ENCODE measurements at regions not wholly inside any gene's neighbourhood (a gene's known extent, or its start where the extent isn't known, plus 50 kb on each side); places are given as distances from the start of the nearest gene placed in this dataset.

GRCh38 chr11:92678008-92678611, 291.3 kb upstream of the MTNR1B start:
- no peaks in the 10 kb centered on the region for H3K9me3 ChIP-seq (ENCODE audit: control insufficient read depth, low read length, poor library complexity, severe bottlenecking)
- Mint-ChIP-seq H3K27ac (no peak overlapping the region), H3K4me3 (no peak overlapping the region), H3K36me3 (ENCODE audit: low read depth) (no peaks in the 10 kb centered on the region), H3K27me3 (no peaks in the 10 kb centered on the region), H3K4me1 (no peaks in the 10 kb centered on the region)
- no peak for ATAC-seq
- no peak for DNase-seq

- DNase-seq, result no peak
- no peaks in the 10 kb centered on the region for H3K9me3 ChIP-seq (ENCODE audit: control insufficient read depth, low read length, poor library complexity, severe bottlenecking)
- Mint-ChIP-seq H3K27ac (no peak overlapping the region), H3K36me3 (ENCODE audit: low read depth) (no peaks in the 10 kb centered on the region), H3K27me3 (no peaks in the 10 kb centered on the region), H3K4me3 (no peak overlapping the region), H3K4me1 (no peaks in the 10 kb centered on the region)
- no peak for ATAC-seq
These were observed 287.9 kb upstream of the MTNR1B start for GRCh38 chr11:92681586-92681985.

- Mint-ChIP-seq H3K4me1 (no peaks in the 10 kb centered on the region), H3K27ac (no peak overlapping the region), H3K27me3 (no peaks in the 10 kb centered on the region), H3K36me3 (ENCODE audit: low read depth) (no peaks in the 10 kb centered on the region), H3K4me3 (no peak overlapping the region)
- ATAC-seq, result no peak
- DNase-seq, result no peak
- no peaks in the 10 kb centered on the region for H3K9me3 ChIP-seq (ENCODE audit: control insufficient read depth, low read length, poor library complexity, severe bottlenecking)
These were observed 287.3 kb upstream of the MTNR1B start for GRCh38 chr11:92682136-92682535.

- no peaks in the 10 kb centered on the region for H3K36me3 Mint-ChIP-seq (ENCODE audit: low read depth)
- no peaks in the 10 kb centered on the region for H3K9me3 ChIP-seq (ENCODE audit: control insufficient read depth, low read length, poor library complexity, severe bottlenecking)
- no peak for ATAC-seq
- H3K4me3 Mint-ChIP-seq, result no peak overlapping the region
- H3K4me1 Mint-ChIP-seq, result no peaks in the 10 kb centered on the region
- no peak for DNase-seq
- no peaks in the 10 kb centered on the region for H3K27me3 Mint-ChIP-seq
- no peak overlapping the region for H3K27ac Mint-ChIP-seq
These were observed 286.5 kb upstream of the MTNR1B start for GRCh38 chr11:92682952-92683351.

- no peaks in the 10 kb centered on the region for H3K9me3 ChIP-seq (ENCODE audit: control insufficient read depth, low read length, poor library complexity, severe bottlenecking)
- H3K4me1 Mint-ChIP-seq, result no peaks in the 10 kb centered on the region
- H3K27me3 Mint-ChIP-seq, result no peaks in the 10 kb centered on the region
- ATAC-seq (no peak), DNase-seq (no peak)
- no peak overlapping the region for H3K4me3 Mint-ChIP-seq
- no peaks in the 10 kb centered on the region for H3K36me3 Mint-ChIP-seq (ENCODE audit: low read depth)
- H3K27ac Mint-ChIP-seq, result no peak overlapping the region
These were observed 284.4 kb upstream of the MTNR1B start for GRCh38 chr11:92685049-92685448.

GRCh38 chr11:92687724-92688123, 281.7 kb upstream of the MTNR1B start:
- no peaks in the 10 kb centered on the region for H3K27me3 Mint-ChIP-seq
- H3K27ac Mint-ChIP-seq, result no peak overlapping the region
- ATAC-seq (no peak), DNase-seq (no peak)
- H3K4me3 Mint-ChIP-seq, result no peak overlapping the region
- H3K36me3 Mint-ChIP-seq (ENCODE audit: low read depth), result no peaks in the 10 kb centered on the region
- no peaks in the 10 kb centered on the region for H3K4me1 Mint-ChIP-seq
- H3K9me3 ChIP-seq (ENCODE audit: control insufficient read depth, low read length, poor library complexity, severe bottlenecking), result no peaks in the 10 kb centered on the region

- Mint-ChIP-seq H3K27ac (no peak overlapping the region), H3K36me3 (ENCODE audit: low read depth) (no peaks in the 10 kb centered on the region), H3K27me3 (no peaks in the 10 kb centered on the region), H3K4me1 (no peaks in the 10 kb centered on the region), H3K4me3 (no peak overlapping the region)
- ATAC-seq (no peak), DNase-seq (no peak)
- H3K9me3 ChIP-seq (ENCODE audit: control insufficient read depth, low read length, poor library complexity, severe bottlenecking), result no peaks in the 10 kb centered on the region
These were observed 281.0 kb upstream of the MTNR1B start for GRCh38 chr11:92688416-92688815.

- no peak overlapping the region for H3K27ac Mint-ChIP-seq
- no peaks in the 10 kb centered on the region for H3K9me3 ChIP-seq (ENCODE audit: control insufficient read depth, low read length, poor library complexity, severe bottlenecking)
- no peak overlapping the region for H3K4me3 Mint-ChIP-seq
- ATAC-seq (no peak), DNase-seq (no peak)
- H3K4me1 Mint-ChIP-seq, result no peaks in the 10 kb centered on the region
- no peaks in the 10 kb centered on the region for H3K27me3 Mint-ChIP-seq
- H3K36me3 Mint-ChIP-seq (ENCODE audit: low read depth), result no peaks in the 10 kb centered on the region
These were observed 276.5 kb upstream of the MTNR1B start for GRCh38 chr11:92692826-92693546.

- no peak for ATAC-seq
- no peaks in the 10 kb centered on the region for H3K4me1 Mint-ChIP-seq
- no peaks in the 10 kb centered on the region for H3K27me3 Mint-ChIP-seq
These were observed 273.4 kb upstream of the MTNR1B start for GRCh38 chr11:92696076-92696475.

GRCh38 chr11:92697461-92698312, 271.8 kb upstream of the MTNR1B start:
- Mint-ChIP-seq H3K36me3 (ENCODE audit: low read depth) (no peaks in the 10 kb centered on the region), H3K4me1 (no peaks in the 10 kb centered on the region), H3K27me3 (no peaks in the 10 kb centered on the region), H3K4me3 (no peak overlapping the region), H3K27ac (no peak overlapping the region)
- H3K9me3 ChIP-seq (ENCODE audit: control insufficient read depth, low read length, poor library complexity, severe bottlenecking), result no peaks in the 10 kb centered on the region
- ATAC-seq (no peak), DNase-seq (no peak)

More at GRCh38 chr11:92696076-92696475, 273.4 kb upstream of the MTNR1B start:
- no peaks in the 10 kb centered on the region for H3K36me3 Mint-ChIP-seq (ENCODE audit: low read depth)
- no peak for DNase-seq
- H3K4me3 Mint-ChIP-seq, result no peak overlapping the region
- no peaks in the 10 kb centered on the region for H3K9me3 ChIP-seq (ENCODE audit: control insufficient read depth, low read length, poor library complexity, severe bottlenecking)
- H3K27ac Mint-ChIP-seq, result no peak overlapping the region

- no peak overlapping the region for H3K4me3 Mint-ChIP-seq
- no peak for DNase-seq
- peaks cover 2% of the 10 kb centered on the region for H3K4me1 Mint-ChIP-seq
- no peaks in the 10 kb centered on the region for H3K9me3 ChIP-seq (ENCODE audit: control insufficient read depth, low read length, poor library complexity, severe bottlenecking)
- H3K27ac Mint-ChIP-seq, result no peak overlapping the region
- H3K36me3 Mint-ChIP-seq (ENCODE audit: low read depth), result no peaks in the 10 kb centered on the region
- H3K27me3 Mint-ChIP-seq, result no peaks in the 10 kb centered on the region
- ATAC-seq, result no peak
These were observed 270.7 kb upstream of the MTNR1B start for GRCh38 chr11:92698742-92699141.

GRCh38 chr11:92702037-92702804, 267.2 kb upstream of the MTNR1B start:
- ATAC-seq (no peak), DNase-seq (no peak)
- Mint-ChIP-seq H3K4me1 (peaks cover 2% of the 10 kb centered on the region), H3K27me3 (no peaks in the 10 kb centered on the region), H3K4me3 (no peak overlapping the region), H3K27ac (no peak overlapping the region), H3K36me3 (ENCODE audit: low read depth) (no peaks in the 10 kb centered on the region)
- H3K9me3 ChIP-seq (ENCODE audit: control insufficient read depth, low read length, poor library complexity, severe bottlenecking), result no peaks in the 10 kb centered on the region
